H1 (cell line): ENCODE measurements at regions not wholly inside any gene's neighbourhood (a gene's known extent, or its start where the extent isn't known, plus 50 kb on each side); places are given as distances from the start of the nearest gene placed in this dataset.

Experiments
- CTCF ChIA-PET: fragments of 300-600 bp; sonication (Branson Sonifier 250); formaldehyde crosslinking; loops from one replicate; lab custom pipeline; 2021; ENCODE audit not compliant: partially characterized antibody; lab: Charles Lee
- POLR2A ChIA-PET: fragments of 300-600 bp; sonication (Branson Sonifier 250); formaldehyde crosslinking; loops from one replicate; lab custom pipeline; 2021; ENCODE audit warnings: inconsistent platforms; ENCODE audit not compliant: partially characterized antibody; lab: Charles Lee
- DNase-seq, 2 experiments: peaks; one replicate each; pipeline versions ENCODE4 v3.0.0 to v3.0.0-alpha.2; 2010 to 2022; ENCODE audit warnings: low spot score in 2 of 2, low read depth in 1 of 2, mixed read lengths in 1 of 2
- FAIRE-seq: peaks from 2 replicates; lab custom pipeline; 2011; peaks lifted over from hg19 to GRCh38; lab: Jason Lieb, UNC
- H2AFZ ChIP-seq: 2 replicates; pipeline ENCODE4 v1.8.1; 2012; ENCODE audit warnings: low read length, inconsistent platforms
- H2AK5ac ChIP-seq: 2 replicates; pipeline ENCODE4 v1.6.1; 2013; ENCODE audit warnings: low read depth, low read length
- H2BK120ac ChIP-seq: replicated peaks from 2 replicates; pipeline ENCODE3; 2013; ENCODE audit warnings: low read depth, low read length, inconsistent platforms
- H2BK12ac ChIP-seq: 2 replicates; pipeline ENCODE4 v1.6.1; 2013; ENCODE audit warnings: low read depth, low read length
- H2BK15ac ChIP-seq: 2 replicates; pipeline ENCODE4 v1.6.1; 2013; ENCODE audit warnings: low read length
- H2BK20ac ChIP-seq: 2 replicates; pipeline ENCODE4 v1.6.1; 2013; ENCODE audit warnings: low read length
- H2BK5ac ChIP-seq: 2 replicates; pipeline ENCODE4 v1.6.1; 2013; ENCODE audit warnings: low read depth, low read length
- H3K14ac ChIP-seq: 2 replicates; pipeline ENCODE4 v1.6.1; 2013; ENCODE audit warnings: inconsistent platforms; ENCODE audit not compliant: insufficient read length
- H3K18ac ChIP-seq: 2 replicates; pipeline ENCODE4 v1.6.1; 2013; ENCODE audit warnings: low read length; ENCODE audit errors: extremely low read depth
- H3K23ac ChIP-seq: 2 replicates; pipeline ENCODE4 v1.6.1; 2013; ENCODE audit warnings: inconsistent platforms; ENCODE audit not compliant: insufficient read length
- H3K23me2 ChIP-seq: 2 replicates; pipeline ENCODE4 v1.6.1; 2013; ENCODE audit warnings: low read depth, low read length
- H3K27ac ChIP-seq: 2 replicates; pipeline ENCODE4 v1.6.1; 2011; ENCODE audit warnings: low read depth, low read length, inconsistent platforms
- H3K27me3 ChIP-seq, 4 experiments: replicated peaks in 1 of 4; 1 replicate in 1 of 4; 2 replicates in 3 of 4; pipeline versions ENCODE4 v1.6.1 to v1.8.1; 2011 to 2013; ENCODE audit warnings: low read length in 3 of 4, mild to moderate bottlenecking in 3 of 4, inconsistent platforms in 2 of 4, mixed read lengths in 2 of 4, moderate library complexity in 1 of 4; ENCODE audit not compliant: control insufficient read depth in 3 of 4, insufficient read depth in 3 of 4; ENCODE audit errors: extremely low read depth in 1 of 4
- H3K36me3 ChIP-seq, 4 experiments: 2 replicates each; pipeline versions ENCODE4 v1.6.1 to v1.8.1; 2011 to 2013; ENCODE audit warnings: mild to moderate bottlenecking in 4 of 4, low read length in 3 of 4, moderate library complexity in 2 of 4, control low read depth in 1 of 4, inconsistent platforms in 1 of 4; ENCODE audit not compliant: insufficient read depth in 4 of 4, control insufficient read depth in 2 of 4
- H3K4ac ChIP-seq: replicated peaks from 2 replicates; pipeline ENCODE3; 2013; ENCODE audit warnings: low read length, low read depth, mixed read lengths, inconsistent platforms; ENCODE audit not compliant: insufficient read length
- H3K4me1 ChIP-seq, 4 experiments: replicated peaks in 1 of 4; 1 replicate in 1 of 4; 2 replicates in 3 of 4; pipeline versions ENCODE4 v1.6.1 to v1.8.1; 2011 to 2013; ENCODE audit warnings: low read length in 3 of 4, inconsistent platforms in 2 of 4, mixed read lengths in 1 of 4; ENCODE audit not compliant: insufficient read depth in 4 of 4, control insufficient read depth in 3 of 4
- H3K4me2 ChIP-seq, 2 experiments: 2 replicates each; pipeline versions ENCODE4 v1.6.1 to v1.8.1; 2011 to 2013; ENCODE audit warnings: low read depth in 2 of 2, low read length in 2 of 2, control low read depth in 1 of 2, inconsistent platforms in 1 of 2, mild to moderate bottlenecking in 1 of 2; ENCODE audit not compliant: insufficient read depth in 1 of 2
- H3K4me3 ChIP-seq, 4 experiments: fragments of 200-600, 300-600 bp in 1 of 4; sonication (generic), shearing (Covaris generic), sonication (Bioruptor Twin) in 1 of 4; 2 replicates each; pipeline versions ENCODE4 v1.5.1 to v1.8.1; 2011 to 2016; ENCODE audit warnings: low read length in 4 of 4, low read depth in 3 of 4, control low read depth in 2 of 4, inconsistent platforms in 2 of 4, mild to moderate bottlenecking in 2 of 4, mixed read lengths in 1 of 4, moderate library complexity in 1 of 4; ENCODE audit not compliant: insufficient read depth in 2 of 4; ENCODE audit errors: extremely low read depth in 1 of 4
- H3K56ac ChIP-seq: replicated peaks from 2 replicates; pipeline ENCODE3; 2013; ENCODE audit warnings: low read depth, mild to moderate bottlenecking, mixed read lengths, low read length, inconsistent platforms; ENCODE audit not compliant: insufficient read length
- H3K79me1 ChIP-seq: 2 replicates; pipeline ENCODE4 v1.6.1; 2013; ENCODE audit warnings: low read depth, low read length, control low read depth
- H3K79me2 ChIP-seq, 2 experiments: 2 replicates each; pipeline versions ENCODE4 v1.6.1 to v1.8.1; 2012 to 2013; ENCODE audit warnings: low read length in 2 of 2, mild to moderate bottlenecking in 2 of 2, inconsistent platforms in 1 of 2; ENCODE audit not compliant: insufficient read depth in 2 of 2, control insufficient read depth in 1 of 2
- H3K9ac ChIP-seq, 4 experiments: replicated peaks in 1 of 4; 1 replicate in 1 of 4; 2 replicates in 3 of 4; pipeline versions ENCODE4 v1.6.1 to v1.8.1; 2011 to 2013; ENCODE audit warnings: low read depth in 3 of 4, low read length in 3 of 4, control low read depth in 2 of 4, mild to moderate bottlenecking in 2 of 4, moderate library complexity in 2 of 4, inconsistent platforms in 1 of 4; ENCODE audit errors: extremely low read depth in 1 of 4
- H3K9me3 ChIP-seq, 2 experiments: 2 replicates each; pipeline versions ENCODE4 v1.6.1 to v1.8.1; 2012 to 2013; ENCODE audit warnings: mild to moderate bottlenecking in 2 of 2, moderate library complexity in 2 of 2, control low read depth in 1 of 2, inconsistent platforms in 1 of 2, low read depth in 1 of 2, low read length in 1 of 2, mixed read lengths in 1 of 2; ENCODE audit not compliant: insufficient read depth in 2 of 2
- H4K20me1 ChIP-seq, 2 experiments: replicated peaks in 1 of 2; 2 replicates each; pipeline versions ENCODE3 to v1.8.1; 2011 to 2013; ENCODE audit warnings: inconsistent platforms in 2 of 2, low read length in 2 of 2, mild to moderate bottlenecking in 1 of 2; ENCODE audit not compliant: insufficient read depth in 2 of 2, control insufficient read depth in 1 of 2
- H4K5ac ChIP-seq: 2 replicates; pipeline ENCODE4 v1.6.1; 2013; ENCODE audit warnings: low read length, low read depth, mixed read lengths, inconsistent platforms; ENCODE audit not compliant: insufficient read length
- H4K8ac ChIP-seq: 2 replicates; pipeline ENCODE4 v1.8.0; 2013; ENCODE audit warnings: mild to moderate bottlenecking, moderate library complexity, low read length, inconsistent platforms; ENCODE audit not compliant: insufficient read depth; ENCODE audit errors: extremely low read depth
- H4K91ac ChIP-seq: replicated peaks from 2 replicates; pipeline ENCODE3; 2013; ENCODE audit warnings: low read length, mixed read lengths, inconsistent platforms; ENCODE audit not compliant: insufficient read length
- ATF3 ChIP-seq: IDR thresholded peaks from 2 replicates; pipeline ENCODE4 v1.6.1; 2011; ENCODE audit warnings: low read depth, mild to moderate bottlenecking, low read length; ENCODE audit not compliant: insufficient read depth
- BCL11A ChIP-seq, 2 experiments: IDR thresholded peaks; one replicate each; pipeline ENCODE4 v1.6.1; 2011; ENCODE audit warnings: low read depth in 2 of 2, low read length in 2 of 2, mild to moderate bottlenecking in 2 of 2
- CTBP2 ChIP-seq: IDR thresholded peaks from 2 replicates; pipeline ENCODE4 v1.7.0; 2011; ENCODE audit warnings: borderline replicate concordance, mild to moderate bottlenecking, moderate library complexity, mixed read lengths, low read length; ENCODE audit not compliant: insufficient read depth, insufficient read length
- FOSL1 ChIP-seq: IDR thresholded peaks from 2 replicates; pipeline ENCODE4 v1.6.1; 2011; ENCODE audit warnings: mild to moderate bottlenecking, low read depth, low read length, moderate library complexity; ENCODE audit not compliant: insufficient read depth
- HDAC2 ChIP-seq, 2 experiments: fragments of 300-600 bp in 1 of 2; sonication (generic) in 1 of 2; IDR thresholded peaks; 2 replicates each; pipeline ENCODE4 v1.6.1; 2011 to 2012; ENCODE audit warnings: low read depth in 2 of 2, low read length in 2 of 2, mild to moderate bottlenecking in 2 of 2, moderate library complexity in 2 of 2, borderline replicate concordance in 1 of 2, inconsistent platforms in 1 of 2
- JUND ChIP-seq: IDR thresholded peaks from 2 replicates; pipeline ENCODE4 v1.6.1; 2011; ENCODE audit warnings: mild to moderate bottlenecking, improper control_type of control experiment, low read length
- KDM5A ChIP-seq: fragments of 200-600 bp; IDR thresholded peaks from 2 replicates; pipeline ENCODE4 v1.7.1; 2012; ENCODE audit warnings: mild to moderate bottlenecking, low read length, inconsistent platforms, mixed read lengths
- NANOG ChIP-seq: IDR thresholded peaks from 2 replicates; pipeline ENCODE4 v1.6.1; 2011; ENCODE audit warnings: low read length, low read depth, mild to moderate bottlenecking, inconsistent platforms; ENCODE audit not compliant: insufficient read depth, poor library complexity, severe bottlenecking
- RBBP5 ChIP-seq: IDR thresholded peaks from 2 replicates; pipeline ENCODE4 v1.7.1; 2012; ENCODE audit warnings: low read depth, mild to moderate bottlenecking, inconsistent platforms, low read length, moderate library complexity, borderline replicate concordance
- SAP30 ChIP-seq: fragments of 300-600 bp; sonication (generic); IDR thresholded peaks from 2 replicates; pipeline ENCODE4 v1.7.1; 2012; ENCODE audit warnings: low read length, moderate library complexity, mild to moderate bottlenecking, inconsistent platforms; ENCODE audit not compliant: insufficient read depth, insufficient replicate concordance
- SIX5 ChIP-seq: IDR thresholded peaks from 2 replicates; pipeline ENCODE4 v1.6.1; 2011; ENCODE audit warnings: mild to moderate bottlenecking, low read depth, low read length
- SP2 ChIP-seq: IDR thresholded peaks from 2 replicates; pipeline ENCODE4 v1.6.1; 2012; ENCODE audit warnings: mild to moderate bottlenecking, low read length, inconsistent platforms
- TAF7 ChIP-seq: optimal IDR thresholded peaks from 2 replicates; pipeline ENCODE3; 2011; ENCODE audit warnings: low read depth, mild to moderate bottlenecking, inconsistent platforms, low read length, moderate library complexity, borderline replicate concordance

DNA sequence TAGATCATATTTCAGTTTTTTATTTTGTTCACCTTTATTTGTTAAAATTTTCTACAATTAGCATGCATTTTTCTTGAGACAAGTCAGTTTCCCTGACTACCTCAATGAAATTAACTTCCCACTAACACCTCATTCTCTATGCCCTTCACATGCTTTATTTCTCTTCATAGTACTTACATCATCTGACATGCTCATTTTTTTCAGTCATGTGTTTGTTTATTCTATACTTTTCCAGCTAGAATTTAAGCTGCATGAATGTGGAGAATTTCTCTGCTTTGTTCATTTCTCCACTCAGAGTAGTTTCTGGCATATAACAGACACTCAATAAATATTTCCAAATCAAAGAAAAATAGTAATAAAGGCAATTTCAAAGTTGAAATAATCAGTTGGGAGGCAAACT, 78.9 kb upstream of the SCN7A start:
- Histone ChIP-seq H3K14ac (no peak overlapping the region), H3K27me3 (peaks cover 0 to 1% (median 0%) of the 10 kb centered on the region in 4 experiments; a peak in 1 of 7 replicates), H2AFZ (no peak overlapping the region), H2BK20ac (no peak overlapping the region), H3K27ac (no peak overlapping the region), H3K9ac (no peak overlapping the region), H3K4me1 (peaks cover 0 to 2% (median 0%) of the 10 kb centered on the region in 4 experiments; a peak in 1 of 7 replicates), H3K23ac (no peak overlapping the region), H3K79me2 (no peaks in the 10 kb centered on the region), H3K9me3 (no peaks in the 10 kb centered on the region), H3K4me3 (no peak overlapping the region), H3K56ac (no peak overlapping the region), H3K79me1 (no peaks in the 10 kb centered on the region), H2BK12ac (no peak overlapping the region), H2BK120ac (no peak overlapping the region), H4K5ac (no peak overlapping the region), H4K20me1 (no peaks in the 10 kb centered on the region), H3K23me2 (no peaks in the 10 kb centered on the region), H3K36me3 (no peaks in the 10 kb centered on the region), H3K4me2 (peak overlapping the region in 1 of 2 experiments; percentile 33; a peak in 1 of 4 replicates), H4K91ac (no peak overlapping the region), H3K4ac (no peak overlapping the region), H2AK5ac (no peak overlapping the region), H2BK15ac (no peak overlapping the region), H2BK5ac (no peak overlapping the region), H3K18ac (no peak overlapping the region), H4K8ac (no peak overlapping the region)
- DNase-seq: no peak
- FAIRE-seq: no peak
- POLR2A ChIA-PET: no interaction called here
- CTCF ChIA-PET: no interaction called here
- TF ChIP-seq JUND (no peak), CTBP2 (no peak), BCL11A (IDR thresholded peaks at IDR 0.05; ENCODE audit: low read depth in 2 of 2, low read length in 2 of 2) (no peak), SIX5 (no peak), KDM5A (no peak), ATF3 (no peak), SAP30 (no peak), TAF7 (no peak), FOSL1 (no peak), HDAC2 (IDR thresholded peaks at IDR 0.05; ENCODE audit: borderline replicate concordance in 1 of 2, low read depth in 2 of 2, low read length in 2 of 2) (no peak), RBBP5 (no peak), NANOG (no peak), SP2 (no peak)
